OCI-LY7 (cell line): ENCODE measurements at regions not wholly inside any gene's neighbourhood (a gene's known extent, or its start where the extent isn't known, plus 50 kb on each side); places are given as distances from the start of the nearest gene placed in this dataset.
A peak's percentile ranks its signal among the peaks of the same experiment; 100 is the strongest.

Experiments used
- BruUV-seq: library from RNA; stranded (reverse); fragments of 400-500 nt; replicated peaks from 2 replicates; lab custom pipeline; 2021; lab: Mats Ljungman, UMichigan
- CTCF ChIA-PET: fragments of 300-600 bp; sonication (Branson Sonifier 250); formaldehyde crosslinking; loops from one replicate; lab custom pipeline; 2022; ENCODE audit warnings: antibody characterized with exemption; ENCODE audit not compliant: unreplicated experiment; lab: Charles Lee
- POLR2A ChIA-PET: fragments of 300-600 bp; sonication (Branson Sonifier 250); formaldehyde crosslinking; loops from one replicate; lab custom pipeline; 2022; ENCODE audit warnings: antibody characterized with exemption; lab: Charles Lee
- DNase-seq: peaks from one replicate; pipeline ENCODE4 v3.0.0-alpha.2; 2015; ENCODE audit warnings: low spot score
- H2AFZ ChIP-seq: fragments of 200-600 bp; sonication (generic), shearing (Covaris generic); 2 replicates; pipeline ENCODE4 v1.6.1; 2014; ENCODE audit warnings: mild to moderate bottlenecking, antibody characterized with exemption, low read length, moderate library complexity
- H3K27ac ChIP-seq: fragments of 200-600 bp; sonication (generic); 2 replicates; pipeline ENCODE4 v1.5.1; 2014; ENCODE audit warnings: mixed run types, low read depth, mild to moderate bottlenecking, moderate library complexity, low read length, inconsistent platforms; ENCODE audit not compliant: poor library complexity, severe bottlenecking
- H3K36me3 ChIP-seq: fragments of 200-600 bp; sonication (generic); 2 replicates; pipeline ENCODE4 v1.6.1; 2014; ENCODE audit warnings: mild to moderate bottlenecking, antibody characterized with exemption, low read length, moderate library complexity, mixed read lengths; ENCODE audit not compliant: insufficient read depth
- H3K4me1 ChIP-seq: fragments of 200-600 bp; sonication (generic); 2 replicates; pipeline ENCODE4 v1.5.1; 2014; ENCODE audit warnings: mild to moderate bottlenecking, low read length; ENCODE audit not compliant: insufficient read depth, poor library complexity, severe bottlenecking
- H3K4me2 ChIP-seq: fragments of 200-600 bp; sonication (generic); 2 replicates; pipeline ENCODE4 v1.6.1; 2014; ENCODE audit warnings: mild to moderate bottlenecking, low read length
- H3K4me3 ChIP-seq: fragments of 200-600 bp; sonication (generic); 2 replicates; pipeline ENCODE4 v1.5.1; 2014; ENCODE audit warnings: mild to moderate bottlenecking, low read depth, low read length; ENCODE audit not compliant: poor library complexity, severe bottlenecking
- H3K79me2 ChIP-seq: fragments of 200-600 bp; sonication (generic); 2 replicates; pipeline ENCODE4 v1.6.1; 2016; ENCODE audit warnings: low read depth, mild to moderate bottlenecking, low read length, moderate library complexity, mixed read lengths; ENCODE audit not compliant: insufficient read depth
- H3K9me2 ChIP-seq: fragments of 200-600 bp; sonication (generic); 2 replicates; pipeline ENCODE4 v1.6.1; 2016; ENCODE audit warnings: mild to moderate bottlenecking, low read length, mixed read lengths; ENCODE audit not compliant: insufficient read depth
- H3K9me3 ChIP-seq: fragments of 200-600 bp; sonication (generic); 2 replicates; pipeline ENCODE4 v1.6.1; 2014; ENCODE audit warnings: mild to moderate bottlenecking, mixed run types, low read length, mixed read lengths
- H4K20me1 ChIP-seq: fragments of 200-600 bp; sonication (generic); 2 replicates; pipeline ENCODE4 v1.6.1; 2014; ENCODE audit warnings: mild to moderate bottlenecking, antibody characterized with exemption, low read length, moderate library complexity, mixed read lengths; ENCODE audit not compliant: insufficient read depth
- EZH2phosphoT487 ChIP-seq: fragments of 200-600 bp; sonication (generic); IDR thresholded peaks from 2 replicates; pipeline ENCODE4 v1.6.1; 2018; ENCODE audit warnings: low read depth, borderline replicate concordance, mild to moderate bottlenecking, mixed run types, antibody characterized with exemption, low read length, moderate library complexity, mixed read lengths
- intact Hi-C: fragments of 100-400 bp; cut with micrococcal nuclease; formaldehyde crosslinking; loops from one replicate; pipeline ENCODE4 v1.10.0; 2022; ENCODE audit not compliant: unreplicated experiment
- TF ChIP-seq, protein P1 (sequence below): fragments of 200-600 bp; sonication (generic); conservative IDR thresholded peaks from 2 replicates; pipeline ENCODE4 v1.5.1; 2014; ENCODE audit warnings: mild to moderate bottlenecking, antibody characterized with exemption, low read length, moderate library complexity, mixed read lengths

DNA sequence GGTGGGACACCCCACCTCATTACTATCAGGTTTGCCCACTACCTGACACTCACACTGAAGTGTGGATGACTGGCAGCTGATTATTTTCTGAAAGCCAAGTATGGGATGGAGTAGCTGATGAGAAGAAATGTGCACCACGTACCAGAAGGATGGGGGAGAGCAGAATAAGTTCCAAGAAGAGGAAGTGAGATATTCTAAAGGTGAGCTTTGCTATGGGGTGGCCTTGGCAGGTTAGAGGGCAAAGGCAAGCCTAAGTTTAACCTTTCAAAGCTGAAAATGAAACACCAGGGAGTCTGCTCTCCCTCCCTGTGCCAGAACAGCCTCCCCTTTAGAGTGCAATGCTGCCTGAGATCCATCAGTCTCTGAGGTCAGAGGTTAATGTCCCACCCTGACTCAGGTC is 196.1 kb upstream of the OSR1 start:
- no peak overlapping the region for H2AFZ ChIP-seq
- no peaks in the 10 kb centered on the region for H4K20me1 ChIP-seq
- no peaks in the 10 kb centered on the region for H3K36me3 ChIP-seq
- no TSS peak for BruUV-seq
- no peaks in the 10 kb centered on the region for H3K9me2 ChIP-seq
- no peaks in the 10 kb centered on the region for H3K9me3 ChIP-seq
- no peak for TF ChIP-seq EZH2phosphoT487
- TF ChIP-seq, protein P1, sequence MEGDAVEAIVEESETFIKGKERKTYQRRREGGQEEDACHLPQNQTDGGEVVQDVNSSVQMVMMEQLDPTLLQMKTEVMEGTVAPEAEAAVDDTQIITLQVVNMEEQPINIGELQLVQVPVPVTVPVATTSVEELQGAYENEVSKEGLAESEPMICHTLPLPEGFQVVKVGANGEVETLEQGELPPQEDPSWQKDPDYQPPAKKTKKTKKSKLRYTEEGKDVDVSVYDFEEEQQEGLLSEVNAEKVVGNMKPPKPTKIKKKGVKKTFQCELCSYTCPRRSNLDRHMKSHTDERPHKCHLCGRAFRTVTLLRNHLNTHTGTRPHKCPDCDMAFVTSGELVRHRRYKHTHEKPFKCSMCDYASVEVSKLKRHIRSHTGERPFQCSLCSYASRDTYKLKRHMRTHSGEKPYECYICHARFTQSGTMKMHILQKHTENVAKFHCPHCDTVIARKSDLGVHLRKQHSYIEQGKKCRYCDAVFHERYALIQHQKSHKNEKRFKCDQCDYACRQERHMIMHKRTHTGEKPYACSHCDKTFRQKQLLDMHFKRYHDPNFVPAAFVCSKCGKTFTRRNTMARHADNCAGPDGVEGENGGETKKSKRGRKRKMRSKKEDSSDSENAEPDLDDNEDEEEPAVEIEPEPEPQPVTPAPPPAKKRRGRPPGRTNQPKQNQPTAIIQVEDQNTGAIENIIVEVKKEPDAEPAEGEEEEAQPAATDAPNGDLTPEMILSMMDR: no peak
- no peak overlapping the region for H3K4me2 ChIP-seq
- H3K79me2 ChIP-seq: no peaks in the 10 kb centered on the region
- H3K27ac ChIP-seq: no peak overlapping the region
- H3K4me1 ChIP-seq: no peaks in the 10 kb centered on the region
- DNase-seq: peak; percentile 2
- POLR2A ChIA-PET: interaction anchor here (0.6 kb wide), 1 partner anchor 10 kb away, joined by 3 read pairs; no protein-coding TSS in a partner anchor
- CTCF ChIA-PET: no interaction called here
- H3K4me3 ChIP-seq: no peak overlapping the region
- intact Hi-C loops: no loop called here

- H3K79me2 ChIP-seq: no peaks in the 10 kb centered on the region
- no peaks in the 10 kb centered on the region for H3K36me3 ChIP-seq
- DNase-seq: no peak
- ChIA-PET POLR2A (no interaction called here), CTCF (no interaction called here)
- intact Hi-C loops: no loop called here
- no peaks in the 10 kb centered on the region for H3K9me2 ChIP-seq
- H4K20me1 ChIP-seq: no peaks in the 10 kb centered on the region
- no peak overlapping the region for H2AFZ ChIP-seq
- BruUV-seq: no TSS peak
- H3K27ac ChIP-seq: no peak overlapping the region
- no peak overlapping the region for H3K4me3 ChIP-seq
- H3K4me1 ChIP-seq: no peaks in the 10 kb centered on the region
- no peaks in the 10 kb centered on the region for H3K9me3 ChIP-seq
- no peak for TF ChIP-seq EZH2phosphoT487
- TF ChIP-seq, protein P1: no peak
- no peak overlapping the region for H3K4me2 ChIP-seq
Observed at GRCh38 chr2:19552270-19552669, 193.8 kb upstream of the OSR1 start.

GRCh38 chr2:19550750-19551149 is 192.3 kb upstream of the OSR1 start:
- intact Hi-C loops: no loop called here
- TF ChIP-seq EZH2phosphoT487: no peak
- TF ChIP-seq, protein P1: no peak
- no peak overlapping the region for H3K4me2 ChIP-seq
- DNase-seq: no peak
- no peaks in the 10 kb centered on the region for H3K9me3 ChIP-seq
- no peaks in the 10 kb centered on the region for H3K4me1 ChIP-seq
- no peaks in the 10 kb centered on the region for H4K20me1 ChIP-seq
- no peak overlapping the region for H3K4me3 ChIP-seq
- H3K27ac ChIP-seq: no peak overlapping the region
- no peaks in the 10 kb centered on the region for H3K9me2 ChIP-seq
- H2AFZ ChIP-seq: no peak overlapping the region
- ChIA-PET POLR2A (no interaction called here), CTCF (no interaction called here)
- no TSS peak for BruUV-seq
- H3K36me3 ChIP-seq: no peaks in the 10 kb centered on the region
- no peaks in the 10 kb centered on the region for H3K79me2 ChIP-seq
